H1 (cell line): ENCODE measurements at regions not wholly inside any gene's neighbourhood (a gene's known extent, or its start where the extent isn't known, plus 50 kb on each side); places are given as distances from the start of the nearest gene placed in this dataset.

Experiments
- TAF1 ChIP-seq: IDR thresholded peaks from 2 replicates; pipeline ENCODE4 v1.6.1; 2011; ENCODE audit warnings: mild to moderate bottlenecking, low read depth, low read length

DNA sequence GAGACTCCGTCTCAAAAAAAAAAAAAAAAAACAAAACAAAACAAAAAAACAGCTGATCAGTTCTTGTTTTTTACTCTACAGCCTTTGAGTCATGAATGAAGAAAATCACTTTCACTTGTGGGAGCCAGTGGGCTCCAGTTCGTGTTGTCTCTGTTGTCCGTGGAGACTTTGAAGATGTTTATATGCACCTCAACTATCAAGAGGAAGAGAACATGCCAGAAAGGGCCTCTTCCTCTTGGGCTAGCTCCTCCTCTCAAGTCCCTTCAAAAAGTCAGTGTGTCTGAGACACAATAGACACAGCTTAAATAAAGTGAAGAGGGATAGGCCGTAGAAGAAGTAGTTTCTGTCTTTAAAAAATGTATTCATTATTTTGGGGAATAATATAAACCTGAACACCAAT is 182.7 kb downstream of the KDR start (continued):
- no peak for TF ChIP-seq TAF1
